Lung (tissue), 11 donors: ENCODE measurements at regions not wholly inside any gene's neighbourhood (a gene's known extent, or its start where the extent isn't known, plus 50 kb on each side); places are given as distances from the start of the nearest gene placed in this dataset.

ENCODE experiments used
- ATAC-seq: fragments of 200-7000 bp; cut with Tn5 transposase; one replicate; pipeline ENCODE4 v1.9.1; 2020; ENCODE audit warnings: moderate number of reproducible peaks; ENCODE audit not compliant: insufficient read depth, low FRiP score
- DNase-seq, 3 donors: peaks; one replicate each; pipeline ENCODE4 v3.0.0-alpha.2; 2013 to 2017
- H3K27ac ChIP-seq, 2 donors: one replicate each; pipeline ENCODE4 v1.5.1; 2013; ENCODE audit warnings: mild to moderate bottlenecking in 2 of 2, moderate library complexity in 2 of 2, control low read depth in 1 of 2, inconsistent platforms in 1 of 2, low read depth in 1 of 2, low read length in 1 of 2
- H3K27me3 ChIP-seq, 3 donors: one replicate each; pipeline ENCODE4 v1.5.1; 2013; ENCODE audit warnings: low read length in 2 of 3; ENCODE audit not compliant: control insufficient read depth in 3 of 3, insufficient read depth in 3 of 3
- H3K36me3 ChIP-seq, 4 donors: one replicate each; pipeline ENCODE4 v1.5.1; 2013; ENCODE audit warnings: low read length in 4 of 4, mild to moderate bottlenecking in 1 of 4, moderate library complexity in 1 of 4; ENCODE audit not compliant: control insufficient read depth in 4 of 4, insufficient read depth in 4 of 4
- H3K4me1 ChIP-seq, 5 donors: one replicate each; pipeline ENCODE4 v1.5.1; 2013; ENCODE audit warnings: low read length in 5 of 5, mild to moderate bottlenecking in 2 of 5, moderate library complexity in 1 of 5; ENCODE audit not compliant: control insufficient read depth in 5 of 5, insufficient read depth in 5 of 5
- H3K4me3 ChIP-seq: one replicate; pipeline ENCODE4 v1.5.1; 2013; ENCODE audit warnings: mild to moderate bottlenecking, control low read depth, moderate library complexity
- H3K9ac ChIP-seq, 2 donors: one replicate each; pipeline ENCODE4 v1.5.1; 2013; ENCODE audit warnings: low read length in 2 of 2, control low read depth in 1 of 2; ENCODE audit not compliant: insufficient read depth in 1 of 2
- H3K9me3 ChIP-seq, 4 donors: one replicate each; pipeline ENCODE4 v1.5.1; 2013; ENCODE audit warnings: low read length in 3 of 4, mild to moderate bottlenecking in 1 of 4, moderate library complexity in 1 of 4; ENCODE audit not compliant: control insufficient read depth in 4 of 4, insufficient read depth in 3 of 4
- WGBS, 2 donors: extraction: QIAGEN DNeasy Blood & Tissue Kit; methylation state at CpG; one replicate each; pipeline ENCODE4 v1.1.7; 2013; 5-methylcytosine and 5-hydroxymethylcytosine counted together
- TF ChIP-seq, protein P1 (sequence below): IDR thresholded peaks from 2 replicates; pipeline ENCODE4 v1.5.1; 2012; ENCODE audit warnings: mild to moderate bottlenecking; ENCODE audit errors: control extremely low read depth, extremely low read depth
- donor health status: control.
- donor health status: control.
- donor health status: Bipolar disorder and iron deficiency.
- donor health status: healthy.
- donor health status: DM: yes; HTN: yes; CAD: no.

GRCh38 chr17:71472809-71473789 is 647.7 kb upstream of the SOX9 start:
- H3K9ac ChIP-seq = no peak overlapping the region
- no peak for ATAC-seq
- no peak overlapping the region for H3K4me3 ChIP-seq
- TF ChIP-seq, protein P1, sequence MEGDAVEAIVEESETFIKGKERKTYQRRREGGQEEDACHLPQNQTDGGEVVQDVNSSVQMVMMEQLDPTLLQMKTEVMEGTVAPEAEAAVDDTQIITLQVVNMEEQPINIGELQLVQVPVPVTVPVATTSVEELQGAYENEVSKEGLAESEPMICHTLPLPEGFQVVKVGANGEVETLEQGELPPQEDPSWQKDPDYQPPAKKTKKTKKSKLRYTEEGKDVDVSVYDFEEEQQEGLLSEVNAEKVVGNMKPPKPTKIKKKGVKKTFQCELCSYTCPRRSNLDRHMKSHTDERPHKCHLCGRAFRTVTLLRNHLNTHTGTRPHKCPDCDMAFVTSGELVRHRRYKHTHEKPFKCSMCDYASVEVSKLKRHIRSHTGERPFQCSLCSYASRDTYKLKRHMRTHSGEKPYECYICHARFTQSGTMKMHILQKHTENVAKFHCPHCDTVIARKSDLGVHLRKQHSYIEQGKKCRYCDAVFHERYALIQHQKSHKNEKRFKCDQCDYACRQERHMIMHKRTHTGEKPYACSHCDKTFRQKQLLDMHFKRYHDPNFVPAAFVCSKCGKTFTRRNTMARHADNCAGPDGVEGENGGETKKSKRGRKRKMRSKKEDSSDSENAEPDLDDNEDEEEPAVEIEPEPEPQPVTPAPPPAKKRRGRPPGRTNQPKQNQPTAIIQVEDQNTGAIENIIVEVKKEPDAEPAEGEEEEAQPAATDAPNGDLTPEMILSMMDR = no peak
- DNase-seq = peak; percentile 23 to 76 (median 61)
- peaks cover 0 to 4% (median 0%) of the 10 kb centered on the region in 5 donors for H3K4me1 ChIP-seq
- H3K27ac ChIP-seq = no peak overlapping the region
- 28 to 33% methylated on average over 7 of the region's 7 CpGs for WGBS, 2 donors
- no peaks in the 10 kb centered on the region for H3K27me3 ChIP-seq
- H3K9me3 ChIP-seq = peaks cover 0 to 1% (median 0%) of the 10 kb centered on the region in 4 donors
- no peaks in the 10 kb centered on the region for H3K36me3 ChIP-seq

GRCh38 chr17:71477356-71477755 is 643.5 kb upstream of the SOX9 start:
- Histone ChIP-seq H3K9ac (no peak overlapping the region), H3K36me3 (no peaks in the 10 kb centered on the region), H3K4me1 (peaks cover 0 to 4% (median 0%) of the 10 kb centered on the region in 5 donors), H3K4me3 (no peak overlapping the region), H3K9me3 (peaks cover 0 to 1% (median 0%) of the 10 kb centered on the region in 4 donors), H3K27me3 (no peaks in the 10 kb centered on the region), H3K27ac (no peak overlapping the region)
- 75 to 78% methylated on average over 2 of the region's 2 CpGs for WGBS, 2 donors
- TF ChIP-seq, protein P1 = no peak
- DNase-seq (peak in 2 of 3 donors; percentile 61 to 82), ATAC-seq (no peak)

- H3K4me1 ChIP-seq = peaks cover 0 to 4% (median 0%) of the 10 kb centered on the region in 5 donors
- H3K9me3 ChIP-seq = peaks cover 0 to 1% (median 0%) of the 10 kb centered on the region in 4 donors
- no peaks in the 10 kb centered on the region for H3K27me3 ChIP-seq
- TF ChIP-seq, protein P1 = no peak
- H3K9ac ChIP-seq = no peak overlapping the region
- 65 to 67% methylated on average over 3 of the region's 3 CpGs for WGBS, 2 donors
- ATAC-seq = no peak
- H3K36me3 ChIP-seq = no peaks in the 10 kb centered on the region
- H3K4me3 ChIP-seq = no peak overlapping the region
- no peak for DNase-seq
- no peak overlapping the region for H3K27ac ChIP-seq
Observed at GRCh38 chr17:71480099-71480498, 640.7 kb upstream of the SOX9 start.
